Gastrocnemius medialis (tissue), 4 donors: ENCODE measurements at regions not wholly inside any gene's neighbourhood (a gene's known extent, or its start where the extent isn't known, plus 50 kb on each side); places are given as distances from the start of the nearest gene placed in this dataset.

Source experiments
- CTCF ChIP-seq, 5 experiments: fragments of 450-650 bp in 3 of 5; fragments of 200-600 bp in 2 of 5; sonication (generic) in 2 of 5; IDR thresholded peaks in 4 of 5; conservative IDR thresholded peaks in 1 of 5; 1 replicate in 4 of 5; 2 replicates in 1 of 5; pipeline ENCODE4 v1.5.1; 2016 to 2019; ENCODE audit warnings: antibody characterized with exemption in 5 of 5, mild to moderate bottlenecking in 3 of 5, moderate library complexity in 3 of 5
- POLR2A ChIP-seq, 2 donors: fragments of 450-650 bp; IDR thresholded peaks; one replicate each; pipeline ENCODE4 v1.6.1; 2017; ENCODE audit warnings: antibody characterized with exemption in 2 of 2, mild to moderate bottlenecking in 2 of 2, moderate library complexity in 2 of 2

- TF ChIP-seq CTCF (IDR thresholded peaks at IDR 0.05 in 4 of 5, conservative IDR thresholded peaks at IDR 0.05 in 1 of 5) (no peak), POLR2A (IDR thresholded peaks at IDR 0.05) (no peak)
Observed at GRCh38 chr4:124867536-124867935, 155.0 kb upstream of the ANKRD50 start.
